ENCODE measurements at regions not wholly inside any gene's neighbourhood (a gene's known extent, or its start where the extent isn't known, plus 50 kb on each side); places are given as distances from the start of the nearest gene placed in this dataset.

DNA sequence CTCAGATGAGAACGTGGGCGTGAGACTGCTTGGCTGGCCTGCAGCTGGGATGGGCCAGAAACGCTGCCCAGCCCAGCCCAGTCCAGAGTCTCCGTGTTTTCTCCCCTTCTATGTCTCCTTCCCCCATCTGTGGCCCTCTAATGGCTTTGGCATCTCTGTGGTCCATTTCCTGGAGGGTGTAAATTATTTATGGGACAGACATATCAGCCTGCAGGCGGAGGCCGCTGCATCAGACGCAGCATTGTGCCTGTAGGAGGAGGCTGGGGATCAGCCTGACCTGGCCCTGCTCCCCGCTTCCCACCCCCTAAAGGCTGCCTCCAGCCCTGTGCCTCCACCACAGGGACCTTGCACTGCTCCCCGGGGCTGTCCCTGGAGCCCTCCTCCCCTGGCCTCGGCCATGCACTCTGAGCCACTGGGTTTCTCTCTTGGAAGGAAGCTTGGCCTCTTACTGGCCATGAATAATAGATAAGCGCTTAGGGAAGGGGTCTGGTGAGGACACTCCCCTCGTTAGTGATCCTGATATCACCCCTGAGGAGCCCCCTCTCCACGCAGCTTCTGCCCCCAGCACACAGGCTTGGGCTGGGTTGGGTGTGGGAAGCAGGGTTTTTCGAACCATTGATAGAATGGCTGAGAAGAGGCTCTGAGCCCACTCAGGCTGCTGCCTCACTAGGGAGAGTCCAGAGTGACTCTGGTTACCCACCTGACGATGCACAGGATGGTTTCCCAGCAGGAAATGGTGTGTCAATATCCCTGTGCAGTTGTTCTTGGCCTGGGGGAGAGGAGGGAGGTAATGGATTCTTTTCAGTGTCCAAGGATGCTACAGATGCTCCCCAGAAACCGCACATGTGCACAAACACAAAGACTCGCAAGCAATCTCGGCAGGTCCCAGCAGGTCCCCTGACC is 185.5 kb downstream of the MYCN start:
- POLR2A ChIA-PET = no interaction called here
- no peak overlapping the region for H3K4me3 ChIP-seq (ENCODE audit: low read length)
- H3K27me3 Mint-ChIP-seq = peaks cover 0 to 16% (median 0%) of the 10 kb centered on the region in 5 donors
- intact Hi-C loops (cut with micrococcal nuclease) = no loop called here
- H3K4me1 Mint-ChIP-seq = no peaks in the 10 kb centered on the region
- H3K9me3 ChIP-seq (ENCODE audit: control insufficient read depth in 2 of 3, low read length in 3 of 3) = no peaks in the 10 kb centered on the region
- H3K27ac Mint-ChIP-seq = peak overlapping the region in 1 of 9 donors; percentile 43
- H3K4me3 Mint-ChIP-seq = no peak overlapping the region
- H3K36me3 Mint-ChIP-seq = no peaks in the 10 kb centered on the region
- H3K27ac ChIP-seq (ENCODE audit: low read depth, low read length) = no peak overlapping the region
- ATAC-seq (no peak), DNase-seq (no peak)
- no peaks in the 10 kb centered on the region for H3K4me1 ChIP-seq (ENCODE audit: control insufficient read depth in 2 of 2, insufficient read depth in 2 of 2, low read length in 2 of 2)
- H3K27me3 ChIP-seq (ENCODE audit: control insufficient read depth in 2 of 2, insufficient read depth in 2 of 2, low read length in 2 of 2) = no peaks in the 10 kb centered on the region
- H3K9me3 Mint-ChIP-seq = peaks cover 0 to 4% (median 0%) of the 10 kb centered on the region in 11 donors
- CTCF ChIA-PET = no interaction called here
- no peaks in the 10 kb centered on the region for H3K36me3 ChIP-seq (ENCODE audit: control insufficient read depth in 2 of 3, insufficient read depth in 3 of 3, low read length in 3 of 3)

DNA sequence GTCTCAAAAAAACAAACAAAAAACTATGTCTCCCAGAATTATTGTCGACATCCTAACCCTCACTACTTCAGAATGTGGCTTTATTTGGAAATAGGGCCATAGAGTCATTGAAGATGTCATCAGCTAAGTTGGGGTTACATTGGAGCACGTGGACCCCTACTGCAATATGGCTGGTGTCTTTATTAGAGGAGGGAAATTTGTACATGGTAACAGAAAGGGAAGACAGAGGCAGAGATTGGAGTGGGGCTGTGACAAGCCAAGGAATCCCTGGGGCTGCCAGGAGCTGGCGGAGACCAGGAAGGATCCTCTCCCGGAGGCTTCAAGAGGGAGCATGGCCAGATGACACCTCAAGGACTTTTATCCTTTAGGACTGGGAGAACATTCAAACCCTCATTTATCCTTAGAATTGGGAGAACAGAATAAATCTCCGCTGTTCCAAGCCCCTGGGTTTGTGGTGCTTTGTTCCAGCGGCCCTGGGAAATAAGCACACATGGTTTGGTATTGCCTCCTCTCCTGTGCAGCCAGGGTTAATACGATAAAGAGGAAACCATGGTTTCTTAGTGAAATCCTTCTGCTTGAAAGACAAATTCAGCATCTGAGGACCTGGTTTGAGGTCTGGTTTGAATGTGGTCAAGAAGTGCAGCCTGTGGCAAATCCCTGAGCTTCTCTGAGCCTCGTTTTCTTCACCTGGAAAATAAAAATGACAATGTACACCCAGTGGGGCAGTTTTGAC is 184.7 kb downstream of the MYCN start:
- H3K9me3 ChIP-seq (ENCODE audit: control insufficient read depth in 2 of 3, low read length in 3 of 3) = no peaks in the 10 kb centered on the region
- H3K27ac Mint-ChIP-seq = no peak overlapping the region
- H3K4me1 ChIP-seq (ENCODE audit: control insufficient read depth in 2 of 2, insufficient read depth in 2 of 2, low read length in 2 of 2) = no peaks in the 10 kb centered on the region
- intact Hi-C loops (cut with micrococcal nuclease) = no loop called here
- no peaks in the 10 kb centered on the region for H3K36me3 ChIP-seq (ENCODE audit: control insufficient read depth in 2 of 3, insufficient read depth in 3 of 3, low read length in 3 of 3)
- H3K4me1 Mint-ChIP-seq = no peaks in the 10 kb centered on the region
- ATAC-seq (no peak), DNase-seq (no peak)
- H3K4me3 ChIP-seq (ENCODE audit: low read length) = no peak overlapping the region
- ChIA-PET POLR2A (no interaction called here), CTCF (no interaction called here)
- H3K4me3 Mint-ChIP-seq = no peak overlapping the region
- H3K27ac ChIP-seq (ENCODE audit: low read depth, low read length) = no peak overlapping the region
- H3K9me3 Mint-ChIP-seq = peaks cover 0 to 4% (median 0%) of the 10 kb centered on the region in 11 donors
- H3K27me3 ChIP-seq (ENCODE audit: control insufficient read depth in 2 of 2, insufficient read depth in 2 of 2, low read length in 2 of 2) = no peaks in the 10 kb centered on the region
- H3K36me3 Mint-ChIP-seq = no peaks in the 10 kb centered on the region
- peaks cover 0 to 16% (median 0%) of the 10 kb centered on the region in 5 donors for H3K27me3 Mint-ChIP-seq

DNA sequence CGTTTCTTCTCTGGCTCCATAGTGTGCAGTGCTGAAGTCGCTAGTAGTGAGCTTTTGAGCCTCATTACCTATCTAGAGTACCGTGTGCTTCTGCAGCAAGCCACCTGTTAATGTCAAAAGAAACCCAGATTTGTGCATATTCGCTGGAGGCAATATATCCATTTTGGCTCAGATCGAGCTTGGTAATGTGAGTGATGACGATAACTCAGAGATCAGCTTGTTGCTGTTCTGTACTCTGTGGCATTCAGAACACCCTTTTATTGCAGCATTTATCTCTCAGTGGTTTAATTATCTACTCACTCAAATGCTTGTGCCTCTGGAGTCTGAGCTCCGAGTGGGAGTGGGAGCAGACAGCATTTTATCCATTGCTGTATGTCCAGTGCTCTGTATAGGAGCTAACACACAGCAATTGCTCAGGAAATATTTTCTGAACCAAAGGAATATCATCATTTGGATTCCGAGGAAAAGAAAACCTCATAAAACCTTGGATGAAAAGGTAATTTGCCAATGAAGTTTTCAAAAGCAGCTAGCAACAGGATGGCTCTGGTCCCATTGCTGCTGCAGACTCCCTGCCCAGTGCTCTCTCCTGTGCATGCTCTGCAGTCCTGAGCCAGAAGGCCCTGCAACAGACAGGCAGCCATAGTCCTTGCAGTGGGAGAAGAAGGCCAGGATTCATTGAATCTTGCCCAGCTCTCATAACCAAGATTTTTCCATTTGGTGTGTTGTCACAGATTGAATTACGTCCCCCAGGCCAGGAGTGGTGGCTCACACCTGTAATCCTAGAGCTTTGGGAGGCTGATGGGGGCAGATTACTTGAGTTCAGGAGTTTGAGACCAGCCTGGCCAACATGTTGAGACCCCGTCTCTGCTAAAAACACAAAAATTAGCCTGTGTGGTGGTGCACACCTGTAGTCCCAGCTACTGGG is 183.8 kb downstream of the MYCN start:
- H3K27me3 Mint-ChIP-seq = peaks cover 0 to 10% (median 0%) of the 10 kb centered on the region in 5 donors
- no peak overlapping the region for H3K4me3 Mint-ChIP-seq
- POLR2A ChIA-PET = no interaction called here
- H3K36me3 Mint-ChIP-seq = no peaks in the 10 kb centered on the region
- ATAC-seq (no peak), DNase-seq (no peak)
- peaks cover 0 to 4% (median 0%) of the 10 kb centered on the region in 11 donors for H3K9me3 Mint-ChIP-seq
- H3K9me3 ChIP-seq (ENCODE audit: control insufficient read depth in 2 of 3, low read length in 3 of 3) = no peaks in the 10 kb centered on the region
- no peak overlapping the region for H3K4me3 ChIP-seq (ENCODE audit: low read length)
- H3K27me3 ChIP-seq (ENCODE audit: control insufficient read depth in 2 of 2, insufficient read depth in 2 of 2, low read length in 2 of 2) = no peaks in the 10 kb centered on the region
- H3K4me1 ChIP-seq (ENCODE audit: control insufficient read depth in 2 of 2, insufficient read depth in 2 of 2, low read length in 2 of 2) = no peaks in the 10 kb centered on the region
- no peak overlapping the region for H3K27ac Mint-ChIP-seq
- H3K4me1 Mint-ChIP-seq = no peaks in the 10 kb centered on the region
- CTCF ChIA-PET = no interaction called here
- H3K36me3 ChIP-seq (ENCODE audit: control insufficient read depth in 2 of 3, insufficient read depth in 3 of 3, low read length in 3 of 3) = no peaks in the 10 kb centered on the region
- intact Hi-C loops (cut with micrococcal nuclease) = no loop called here
- H3K27ac ChIP-seq (ENCODE audit: low read depth, low read length) = no peak overlapping the region

DNA sequence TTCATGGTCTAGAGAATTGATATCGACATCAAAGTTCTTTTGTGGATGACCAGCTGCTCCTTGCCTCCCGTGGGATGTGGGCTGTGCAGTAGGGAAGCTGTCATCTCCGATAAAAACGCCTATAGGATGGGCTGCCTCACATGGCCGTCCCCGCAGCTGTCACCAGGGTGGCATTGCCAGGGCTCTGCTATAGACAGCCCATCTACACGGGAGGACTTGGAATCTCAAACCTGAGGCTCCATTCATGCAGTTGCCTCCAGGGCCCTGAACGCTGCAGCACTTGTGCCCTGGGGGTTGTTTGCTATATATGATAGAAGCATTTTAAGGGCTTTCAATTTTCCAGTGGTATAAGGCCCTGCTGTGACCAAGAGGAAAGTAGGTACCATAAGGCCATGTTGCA is 183.1 kb downstream of the MYCN start:
- H3K9me3 ChIP-seq (ENCODE audit: control insufficient read depth in 2 of 3, low read length in 3 of 3) = no peaks in the 10 kb centered on the region
- intact Hi-C loops (cut with micrococcal nuclease) = no loop called here
- ATAC-seq = no peak

DNA sequence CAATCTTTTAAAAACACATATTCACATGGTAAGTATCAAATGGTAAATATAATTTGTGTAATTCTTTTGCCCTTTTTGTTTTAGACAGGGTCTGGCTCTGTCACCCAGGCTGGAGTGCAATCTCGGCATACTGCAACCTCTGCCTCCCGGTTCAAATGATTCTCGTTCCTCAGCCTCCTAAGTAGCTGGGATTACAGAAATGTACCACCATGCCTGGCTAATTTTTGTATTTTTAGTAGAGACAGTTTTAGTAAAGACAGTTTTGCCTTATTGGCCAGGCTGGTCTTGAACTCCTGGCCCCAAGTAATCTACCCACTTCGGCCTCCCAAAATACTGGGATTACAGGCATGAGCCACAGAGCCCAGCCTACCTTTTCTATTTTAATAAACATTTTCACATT is 182.2 kb downstream of the MYCN start:
- Histone ChIP-seq H3K27ac (ENCODE audit: low read depth, low read length) (no peak overlapping the region), H3K4me3 (ENCODE audit: low read length) (no peak overlapping the region), H3K27me3 (ENCODE audit: control insufficient read depth in 2 of 2, insufficient read depth in 2 of 2, low read length in 2 of 2) (no peaks in the 10 kb centered on the region), H3K9me3 (ENCODE audit: control insufficient read depth in 2 of 3, low read length in 3 of 3) (no peaks in the 10 kb centered on the region), H3K36me3 (ENCODE audit: control insufficient read depth in 2 of 3, insufficient read depth in 3 of 3, low read length in 3 of 3) (no peaks in the 10 kb centered on the region), H3K4me1 (ENCODE audit: control insufficient read depth in 2 of 2, insufficient read depth in 2 of 2, low read length in 2 of 2) (no peaks in the 10 kb centered on the region)
- no peaks in the 10 kb centered on the region for H3K4me1 Mint-ChIP-seq
- DNase-seq = no peak
- no peaks in the 10 kb centered on the region for H3K27me3 Mint-ChIP-seq
- no peak overlapping the region for H3K27ac Mint-ChIP-seq
- intact Hi-C loops (cut with micrococcal nuclease) = no loop called here
- H3K4me3 Mint-ChIP-seq = no peak overlapping the region
- POLR2A ChIA-PET = no interaction called here
- H3K9me3 Mint-ChIP-seq = peaks cover 0 to 4% (median 0%) of the 10 kb centered on the region in 11 donors
- ATAC-seq = no peak
- CTCF ChIA-PET = no interaction called here
- no peaks in the 10 kb centered on the region for H3K36me3 Mint-ChIP-seq

More for the DNA sequence above, 183.1 kb downstream of the MYCN start:
- Mint-ChIP-seq H3K4me1 (no peaks in the 10 kb centered on the region), H3K4me3 (no peak overlapping the region), H3K27me3 (peaks cover 0 to 5% (median 0%) of the 10 kb centered on the region in 5 donors), H3K9me3 (peaks cover 0 to 4% (median 0%) of the 10 kb centered on the region in 11 donors), H3K36me3 (no peaks in the 10 kb centered on the region), H3K27ac (no peak overlapping the region)
- DNase-seq = no peak
- CTCF ChIA-PET = no interaction called here
- POLR2A ChIA-PET = no interaction called here
- Histone ChIP-seq H3K4me1 (ENCODE audit: control insufficient read depth in 2 of 2, insufficient read depth in 2 of 2, low read length in 2 of 2) (no peaks in the 10 kb centered on the region), H3K36me3 (ENCODE audit: control insufficient read depth in 2 of 3, insufficient read depth in 3 of 3, low read length in 3 of 3) (no peaks in the 10 kb centered on the region), H3K27ac (ENCODE audit: low read depth, low read length) (no peak overlapping the region), H3K4me3 (ENCODE audit: low read length) (no peak overlapping the region), H3K27me3 (ENCODE audit: control insufficient read depth in 2 of 2, insufficient read depth in 2 of 2, low read length in 2 of 2) (no peaks in the 10 kb centered on the region)

DNA sequence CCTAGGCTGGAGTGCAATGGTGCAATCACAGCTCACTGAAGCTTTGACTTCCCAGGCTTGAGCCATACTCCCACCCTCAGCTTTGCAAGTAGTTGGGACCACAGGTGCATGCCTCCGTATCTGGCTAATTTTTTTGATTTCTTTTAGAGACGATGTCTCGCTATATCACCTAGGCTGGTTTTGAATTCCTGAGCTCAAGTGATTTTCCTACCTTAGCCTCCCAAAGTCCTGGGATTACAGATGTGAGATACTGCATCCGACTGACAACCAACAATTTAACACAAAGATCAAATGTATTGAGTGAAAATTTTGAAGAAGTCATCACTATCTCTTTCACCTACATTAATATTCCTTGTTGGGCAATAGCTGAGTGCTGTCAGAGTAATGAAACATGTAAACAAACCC is 181.6 kb downstream of the MYCN start:
- Mint-ChIP-seq H3K4me1 (no peaks in the 10 kb centered on the region), H3K27me3 (no peaks in the 10 kb centered on the region), H3K36me3 (no peaks in the 10 kb centered on the region), H3K4me3 (no peak overlapping the region), H3K27ac (no peak overlapping the region), H3K9me3 (peaks cover 0 to 4% (median 0%) of the 10 kb centered on the region in 11 donors)
- Histone ChIP-seq H3K27me3 (ENCODE audit: control insufficient read depth in 2 of 2, insufficient read depth in 2 of 2, low read length in 2 of 2) (no peaks in the 10 kb centered on the region), H3K36me3 (ENCODE audit: control insufficient read depth in 2 of 3, insufficient read depth in 3 of 3, low read length in 3 of 3) (no peaks in the 10 kb centered on the region), H3K27ac (ENCODE audit: low read depth, low read length) (no peak overlapping the region), H3K4me1 (ENCODE audit: control insufficient read depth in 2 of 2, insufficient read depth in 2 of 2, low read length in 2 of 2) (no peaks in the 10 kb centered on the region), H3K4me3 (ENCODE audit: low read length) (no peak overlapping the region), H3K9me3 (ENCODE audit: control insufficient read depth in 2 of 3, low read length in 3 of 3) (no peaks in the 10 kb centered on the region)
- ChIA-PET CTCF (no interaction called here), POLR2A (no interaction called here)
- ATAC-seq (no peak), DNase-seq (no peak)
- intact Hi-C loops (cut with micrococcal nuclease) = no loop called here

Measured in naive thymus-derived CD4-positive, alpha-beta T cell (primary cell).